Activated effector memory CD4-positive, alpha-beta T cell treated with anti-CD3 and anti-CD28 coated beads, Interleukin-2, amount 50 U/mL, for 16 hours (primary cell): ENCODE measurements at regions not wholly inside any gene's neighbourhood (a gene's known extent, or its start where the extent isn't known, plus 50 kb on each side); places are given as distances from the start of the nearest gene placed in this dataset.

ENCODE experiments used
- DNase-seq: peaks from one replicate; pipeline ENCODE4 v3.0.0-alpha.2; 2020

DNA sequence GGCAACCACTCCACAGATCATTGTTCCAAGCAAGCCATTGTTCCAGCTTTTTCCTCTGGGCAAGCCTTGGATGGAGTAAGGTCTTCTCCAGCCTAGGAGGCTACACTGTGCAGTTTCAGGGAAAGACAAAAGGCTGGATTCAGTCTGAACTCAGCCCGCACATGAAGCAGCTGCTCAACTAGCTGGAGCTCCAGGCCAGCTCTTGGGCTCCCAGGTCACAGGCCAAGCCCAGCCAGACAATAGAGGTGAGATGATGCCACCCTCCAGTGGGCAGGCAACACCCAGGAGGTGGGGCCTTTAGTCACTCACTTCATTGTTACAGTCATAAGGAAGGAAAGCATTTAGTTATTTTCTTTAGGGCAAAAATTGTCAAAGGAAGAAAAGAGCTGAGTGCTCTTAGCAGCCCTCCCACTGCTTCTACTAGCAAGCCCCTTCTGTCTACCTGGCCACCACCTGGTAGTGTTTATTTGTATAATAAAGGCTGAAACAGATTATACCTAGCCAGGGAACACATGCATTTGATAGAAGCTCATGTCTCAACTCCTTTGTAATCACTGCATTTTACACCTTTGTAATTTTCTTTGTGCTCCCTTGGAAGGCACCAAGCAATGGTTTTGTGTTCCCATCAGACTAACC is 253.4 kb downstream of the WDR11 start:
- DNase-seq = no peak

DNA sequence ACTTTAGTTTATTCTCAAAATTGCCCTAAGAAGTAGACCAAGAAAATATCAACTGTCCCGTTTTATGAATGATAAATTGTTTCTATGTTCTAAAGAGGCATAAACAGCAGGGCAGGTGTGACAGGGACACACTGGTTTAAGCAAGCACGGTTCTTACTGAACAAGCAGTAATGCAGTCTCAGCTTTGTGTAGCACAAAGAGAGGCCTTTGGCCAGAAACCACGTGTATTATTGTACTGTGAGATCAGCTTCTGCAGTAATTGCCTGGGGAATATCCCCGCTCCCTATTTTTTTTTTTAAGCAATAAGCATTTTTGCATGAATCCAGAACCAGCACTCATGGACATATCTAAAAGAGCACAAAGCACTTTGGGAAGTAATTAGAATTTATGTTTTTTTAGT is 255.4 kb downstream of the WDR11 start:
- DNase-seq = no peak

DNA sequence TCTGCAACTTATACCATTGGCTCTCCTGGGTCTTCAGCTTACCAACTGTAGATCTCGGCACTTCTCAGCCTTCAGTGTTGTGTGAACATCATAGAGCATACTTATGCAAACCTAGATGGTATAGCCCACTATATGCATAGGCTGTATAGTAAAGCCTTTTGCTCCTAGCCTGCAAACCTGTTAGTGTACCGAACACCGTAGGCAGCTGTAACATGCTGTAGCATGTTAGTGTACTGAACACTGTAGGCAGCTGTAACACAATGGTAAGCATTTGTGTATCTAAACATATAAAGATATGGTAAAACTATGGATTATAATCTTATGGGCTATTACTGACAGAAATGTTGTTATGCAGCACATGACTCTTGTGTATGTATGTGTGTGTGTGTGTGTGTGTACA is 256.9 kb downstream of the WDR11 start:
- DNase-seq = no peak

DNA sequence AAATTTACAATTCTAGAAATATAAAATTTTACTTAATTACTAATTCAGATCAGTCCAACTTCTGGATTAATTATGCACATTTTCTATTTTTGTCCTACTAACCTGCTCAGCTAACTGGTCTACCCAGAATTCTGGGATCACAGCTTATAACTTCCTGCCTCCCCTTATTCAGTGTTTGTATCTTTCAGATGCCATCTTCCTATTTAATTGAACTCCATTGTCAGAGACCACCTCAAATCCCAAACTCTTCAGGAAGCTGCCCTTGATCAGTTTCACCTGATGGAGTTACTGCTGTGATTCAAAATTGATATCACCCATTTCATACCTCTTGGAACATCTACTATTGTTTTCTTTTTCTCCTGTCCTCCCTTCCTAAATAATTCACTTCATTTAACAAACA is 259.2 kb downstream of the WDR11 start:
- DNase-seq = no peak

DNA sequence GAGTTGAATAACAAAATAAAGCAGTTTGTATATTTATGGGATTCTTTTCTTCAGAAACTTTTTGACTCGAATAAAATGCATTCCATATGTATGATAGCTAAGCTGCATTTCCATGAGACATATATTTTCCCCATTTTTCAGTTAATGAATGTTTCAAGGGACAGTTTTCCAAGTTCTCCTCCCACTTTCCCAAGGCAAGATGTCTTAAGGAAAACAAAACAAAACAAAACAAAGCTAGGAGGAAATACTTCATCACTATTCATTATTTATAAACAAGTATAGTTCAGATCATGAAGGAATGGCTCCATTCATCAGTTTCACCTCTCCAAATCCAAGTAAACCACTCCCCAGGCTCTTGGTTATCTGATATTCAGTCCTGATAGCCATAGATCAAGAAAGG is 261.0 kb downstream of the WDR11 start:
- no peak for DNase-seq

DNA sequence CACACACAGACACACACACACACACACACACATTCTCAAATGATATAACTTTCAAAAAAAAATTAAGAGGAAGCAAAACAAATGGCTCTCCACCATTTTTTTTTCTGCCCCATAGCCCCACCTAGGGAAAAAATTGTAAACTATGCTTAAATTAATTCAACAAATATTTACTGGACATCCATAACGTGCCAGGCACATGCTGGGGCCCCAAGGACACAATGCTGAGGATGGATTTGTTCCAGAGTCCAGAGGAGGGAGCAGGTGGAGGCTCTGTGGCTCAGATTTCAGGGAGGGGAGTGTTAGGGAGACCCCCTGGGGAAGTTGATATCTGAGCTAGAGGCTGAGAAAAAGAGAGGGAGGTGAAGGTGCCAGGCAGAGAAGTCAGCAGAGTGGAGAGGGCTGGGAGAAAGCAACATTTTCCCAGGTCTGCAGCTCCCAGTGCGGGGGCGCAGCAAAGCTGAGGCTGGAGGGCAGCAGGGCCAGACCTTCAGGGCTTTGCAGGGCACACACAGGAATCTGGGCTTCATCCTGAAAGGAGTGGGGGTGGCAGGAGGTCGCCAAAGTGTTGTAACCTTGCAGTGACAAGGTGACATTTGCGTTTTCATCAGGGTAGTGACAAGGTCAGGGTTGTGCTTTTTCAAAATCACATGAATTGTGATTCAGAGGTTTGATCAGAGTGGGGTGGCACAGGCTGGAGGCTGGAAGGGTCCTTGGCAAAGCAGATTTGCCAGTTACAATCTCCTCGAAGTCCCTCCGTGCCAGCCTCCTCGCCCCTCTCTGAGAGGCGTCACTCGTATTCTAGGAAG is 261.6 kb downstream of the WDR11 start:
- no peak for DNase-seq

DNA sequence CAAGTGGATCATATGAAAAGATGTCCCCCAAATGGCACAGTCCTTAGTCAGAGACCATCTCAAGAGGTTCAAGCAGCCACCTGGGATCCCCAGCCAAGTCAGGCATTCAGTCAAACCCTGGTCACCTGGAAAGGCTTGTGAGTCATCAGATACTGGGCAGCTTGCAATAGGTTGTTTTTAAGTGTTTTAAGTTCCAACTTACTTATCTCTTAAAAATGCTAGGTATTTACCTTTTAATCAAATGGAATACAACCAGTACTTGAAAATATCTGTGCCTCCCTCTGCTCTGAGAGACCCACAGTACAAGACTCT is 262.2 kb downstream of the WDR11 start:
- DNase-seq = no peak

DNA sequence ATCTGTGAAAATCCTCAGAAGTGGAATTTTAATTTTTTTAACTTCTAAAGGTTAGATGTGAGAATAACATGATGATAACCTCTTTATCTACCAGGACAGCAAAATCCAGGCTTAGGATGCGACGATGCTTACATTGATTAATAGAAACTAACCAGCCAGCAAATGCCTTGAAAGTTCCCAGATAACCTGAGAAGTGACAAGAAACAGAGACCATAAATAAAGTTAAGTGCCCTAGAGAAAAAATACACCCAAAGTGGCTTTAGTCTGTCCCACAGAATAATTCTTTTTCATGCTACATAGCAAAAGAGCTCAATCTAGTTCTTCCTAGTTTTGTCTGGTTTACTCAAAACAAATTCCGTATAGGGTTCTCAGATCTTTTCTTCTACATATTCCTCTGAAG is 262.7 kb downstream of the WDR11 start:
- DNase-seq = no peak

DNA sequence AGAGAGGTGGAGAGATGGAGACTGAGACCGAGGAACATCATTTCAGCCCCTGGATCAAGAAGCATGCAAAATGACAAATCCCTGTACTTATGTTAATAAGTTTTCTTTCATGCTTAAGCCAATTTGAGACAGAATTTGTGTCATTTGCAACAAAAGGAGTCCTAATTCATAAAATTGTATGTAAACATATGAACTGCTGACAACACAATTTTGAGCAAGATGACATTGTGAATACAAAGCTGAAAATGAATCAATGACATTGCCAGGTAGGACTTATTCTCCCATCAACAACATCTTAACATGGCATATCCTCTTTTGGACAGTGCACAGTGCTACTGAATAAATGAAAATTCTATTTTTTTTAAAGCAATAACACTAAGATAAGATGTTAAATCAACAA is 264.0 kb downstream of the WDR11 start:
- no peak for DNase-seq

DNA sequence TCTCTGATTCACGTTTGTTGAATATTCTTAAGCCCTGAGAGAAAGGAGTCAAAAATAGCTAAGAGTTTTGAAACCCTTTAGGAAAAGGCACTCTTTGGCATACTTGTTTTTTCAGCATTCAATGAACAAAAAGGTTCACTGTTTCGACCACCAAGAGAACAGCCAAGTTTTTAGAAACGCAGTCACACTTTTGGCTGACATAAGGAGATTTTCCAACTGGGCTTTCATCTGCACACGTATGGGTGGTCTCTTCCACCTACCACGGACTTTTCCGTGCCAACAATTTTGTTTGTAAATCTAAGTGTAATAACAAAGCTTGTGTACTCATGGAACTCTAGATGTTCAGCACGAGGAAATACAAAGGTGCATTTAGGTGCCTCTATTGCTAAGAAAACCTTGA is 270.3 kb downstream of the WDR11 start:
- DNase-seq = no peak

DNA sequence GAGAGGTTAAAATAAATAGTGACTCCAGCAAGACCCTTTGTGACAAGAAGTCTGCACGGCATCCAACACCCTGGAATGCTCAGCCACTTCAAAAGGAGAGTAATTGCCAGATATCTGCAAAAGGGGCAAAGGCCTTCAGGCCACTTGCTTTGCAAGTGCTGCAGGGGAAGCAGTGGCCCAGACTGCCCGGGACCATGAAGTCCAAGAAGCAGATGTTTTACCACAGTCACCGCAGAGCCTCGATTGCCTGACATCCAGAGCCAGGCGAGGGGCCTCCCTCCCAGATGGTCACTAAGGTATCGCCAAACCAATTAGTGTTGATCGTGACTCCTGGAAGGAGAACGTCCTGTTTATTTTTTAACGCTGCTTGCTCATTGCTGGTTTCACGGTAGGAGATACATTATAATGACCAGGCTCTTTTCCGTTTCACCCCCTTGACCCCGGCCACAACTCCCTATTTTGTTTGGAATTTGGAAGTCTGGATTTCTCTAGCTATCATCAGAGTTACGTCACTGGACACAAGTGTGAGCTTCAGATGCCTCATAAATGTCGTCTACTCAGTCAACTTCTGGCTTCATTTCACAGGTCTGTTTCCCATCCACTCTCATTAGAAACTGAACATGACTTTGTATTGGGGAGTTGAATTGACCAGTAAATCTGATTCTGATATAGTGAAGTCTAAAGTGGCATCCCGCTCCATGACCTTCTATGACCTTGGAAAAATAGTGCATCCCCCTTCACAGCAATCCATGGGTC is 276.2 kb downstream of the WDR11 start:
- DNase-seq = no peak

DNA sequence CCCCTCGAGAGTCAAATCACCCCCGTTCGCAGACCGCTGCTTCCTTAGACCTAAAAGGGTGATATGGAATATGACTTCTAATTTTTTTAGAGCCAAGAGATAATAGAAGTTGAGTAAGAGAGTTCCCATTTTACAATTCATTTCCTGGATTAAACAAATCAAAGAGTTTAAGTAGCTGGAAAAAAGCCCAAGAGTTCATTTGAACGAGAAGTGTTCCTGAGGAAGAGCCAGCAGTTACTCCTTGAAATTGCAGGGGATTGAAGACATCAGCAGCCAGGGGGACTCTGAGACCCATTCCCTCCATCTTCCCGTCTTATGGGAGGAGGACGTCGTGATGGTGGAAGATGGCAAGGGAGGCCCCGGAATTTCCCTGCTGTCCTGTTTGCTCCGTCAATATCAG is 277.0 kb downstream of the WDR11 start:
- DNase-seq = no peak

DNA sequence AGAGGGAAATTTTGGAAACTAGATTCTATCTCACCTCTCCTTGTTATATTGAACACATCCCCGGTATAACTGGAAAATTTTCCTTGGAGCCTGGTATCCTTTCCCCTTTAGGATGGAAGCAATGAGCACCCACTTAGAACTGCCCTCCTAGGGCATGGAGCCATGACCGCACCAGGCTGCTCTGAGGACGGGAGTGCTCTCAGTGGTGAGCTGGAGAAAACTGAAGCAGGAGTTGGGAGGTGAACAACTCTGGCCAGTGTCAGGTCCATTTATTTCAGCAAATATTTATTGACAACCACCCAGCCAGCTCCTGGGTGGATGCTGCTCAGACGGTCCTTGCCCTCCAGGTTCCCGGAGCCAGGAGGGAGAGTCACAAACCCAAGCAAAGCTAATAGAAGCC is 278.1 kb downstream of the WDR11 start:
- no peak for DNase-seq

DNA sequence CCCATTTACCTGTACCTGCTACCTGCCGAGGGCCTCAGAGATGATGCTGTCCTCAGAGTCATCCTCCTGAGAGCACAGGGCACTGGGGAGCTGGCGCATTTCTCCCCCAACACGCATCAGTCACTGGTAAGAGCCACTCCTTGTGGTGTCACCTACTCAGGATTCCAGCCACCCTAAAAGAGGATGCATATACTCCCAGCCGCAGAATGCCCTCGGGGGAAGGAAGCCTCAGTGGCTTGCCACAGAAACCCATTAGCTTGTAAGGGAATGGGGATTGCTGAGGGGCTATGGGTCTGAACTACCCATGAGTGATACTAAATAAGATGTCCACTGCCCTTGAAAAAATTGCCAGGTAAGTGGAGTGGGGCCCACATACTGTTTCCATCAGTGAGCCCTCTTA is 279.2 kb downstream of the WDR11 start:
- no peak for DNase-seq

DNA sequence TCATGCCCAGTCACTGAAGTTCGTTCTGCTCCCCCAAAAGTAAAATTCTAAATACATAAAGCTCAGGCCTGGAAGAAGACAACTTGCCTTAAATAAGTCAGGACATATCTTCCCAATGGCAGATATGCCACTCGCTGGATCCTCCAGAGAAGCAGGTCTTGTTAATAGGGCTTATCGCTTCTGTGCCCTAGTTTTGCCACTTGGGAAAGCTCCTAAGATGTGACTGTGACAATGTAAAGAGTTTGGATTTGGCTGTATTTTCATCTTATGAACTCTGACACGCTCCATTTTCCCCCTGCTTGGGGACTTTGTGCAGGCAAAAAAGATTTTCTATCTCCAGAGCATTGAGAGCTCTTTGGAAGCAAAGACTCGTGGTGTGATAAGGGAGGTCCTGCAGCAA is 279.9 kb downstream of the WDR11 start:
- DNase-seq = no peak

DNA sequence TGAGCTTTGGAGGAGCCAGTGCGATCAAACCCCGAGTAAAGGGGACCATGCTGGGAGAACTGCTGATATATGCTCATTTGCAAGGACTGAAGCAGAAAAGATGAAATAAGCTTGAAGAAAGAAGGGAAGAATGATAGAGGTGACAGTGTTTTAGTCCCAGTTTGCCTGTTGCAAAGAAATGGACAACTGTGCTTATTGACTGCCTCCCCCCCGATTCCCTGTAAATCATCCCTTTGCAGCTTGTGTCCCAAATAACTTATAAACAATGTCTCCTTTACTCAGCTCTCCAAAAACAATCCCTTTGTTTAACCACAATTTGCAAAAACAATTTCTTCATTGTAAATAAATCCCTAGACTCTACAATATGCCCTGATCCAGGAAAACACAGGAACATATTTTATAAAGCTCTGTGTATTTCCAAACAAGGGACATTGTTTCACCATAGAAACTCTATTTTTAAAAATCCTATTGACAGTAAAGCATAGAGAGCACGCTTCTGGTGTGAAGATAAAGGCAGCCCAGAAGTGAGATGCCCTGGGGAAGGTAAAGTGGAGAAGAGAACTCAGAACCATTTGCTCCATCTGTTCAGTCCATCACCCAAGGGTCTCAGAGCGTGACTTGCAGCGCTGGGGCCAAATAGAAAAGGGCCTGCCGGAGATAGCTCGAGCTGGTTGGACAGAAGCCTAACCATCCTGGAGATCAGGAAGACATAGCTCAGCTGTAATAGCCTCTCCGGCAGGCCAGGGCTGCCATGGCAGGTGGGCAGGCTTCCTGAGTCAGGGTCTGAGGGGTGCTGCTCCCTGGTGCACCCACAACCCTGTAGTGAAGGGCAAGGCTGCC is 280.5 kb downstream of the WDR11 start:
- no peak for DNase-seq

DNA sequence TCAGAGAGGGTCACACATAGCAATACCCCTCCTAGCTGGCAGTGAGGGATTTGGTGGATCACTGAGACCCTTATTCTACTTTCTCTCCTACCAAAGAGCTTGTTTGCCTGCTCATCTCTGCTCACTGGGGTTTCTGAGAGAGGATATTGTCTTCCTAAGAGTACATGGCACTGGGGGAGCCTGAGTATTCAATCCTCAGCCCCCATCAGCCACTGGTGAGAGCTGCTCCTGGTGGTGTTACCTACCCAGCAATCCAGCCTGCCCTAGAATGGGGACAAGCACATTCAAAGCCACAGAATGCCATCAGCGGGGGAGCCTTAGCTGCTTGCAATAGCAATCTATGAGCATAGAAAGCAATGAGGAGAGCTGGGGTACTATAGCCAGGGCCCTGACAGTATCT is 281.1 kb downstream of the WDR11 start:
- DNase-seq = no peak

DNA sequence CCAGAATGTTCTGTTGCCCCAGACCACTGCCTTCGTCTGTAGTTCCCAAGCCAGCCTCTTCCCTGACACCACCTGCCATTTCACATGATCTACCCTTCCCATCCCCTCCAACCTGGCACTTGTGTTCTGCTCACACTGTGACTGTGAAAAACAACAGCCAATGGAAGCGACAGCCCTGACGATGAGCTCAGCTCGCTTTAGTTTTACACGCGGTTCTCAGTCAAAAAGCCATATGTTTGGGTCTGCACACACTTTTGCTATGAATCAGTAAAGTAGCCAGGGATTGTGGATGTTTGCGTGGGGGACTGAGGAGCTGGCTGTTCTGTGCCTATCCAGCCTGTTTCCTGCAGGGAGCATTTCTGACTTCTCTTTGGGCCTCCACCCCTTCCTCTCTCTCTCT is 282.7 kb downstream of the WDR11 start:
- no peak for DNase-seq

DNA sequence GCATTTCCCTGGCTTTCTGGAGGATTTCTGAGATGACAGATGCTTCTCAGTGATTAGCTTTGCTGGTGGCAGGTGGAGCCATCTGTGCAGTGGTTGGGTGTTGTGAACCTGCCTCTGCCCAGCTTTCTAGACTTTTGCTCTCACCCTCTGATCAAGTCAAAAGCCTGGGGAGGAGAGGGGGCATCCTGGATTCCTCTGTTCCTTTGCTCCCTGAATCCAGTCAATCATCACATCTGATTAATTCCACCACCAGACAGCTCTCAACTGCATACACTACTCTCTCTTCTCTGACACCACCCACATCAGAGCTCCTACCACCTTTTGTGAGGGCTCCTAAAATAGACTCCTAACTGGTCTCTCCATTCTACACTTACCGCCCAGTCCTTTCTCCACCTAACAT is 283.5 kb downstream of the WDR11 start:
- DNase-seq = no peak

DNA sequence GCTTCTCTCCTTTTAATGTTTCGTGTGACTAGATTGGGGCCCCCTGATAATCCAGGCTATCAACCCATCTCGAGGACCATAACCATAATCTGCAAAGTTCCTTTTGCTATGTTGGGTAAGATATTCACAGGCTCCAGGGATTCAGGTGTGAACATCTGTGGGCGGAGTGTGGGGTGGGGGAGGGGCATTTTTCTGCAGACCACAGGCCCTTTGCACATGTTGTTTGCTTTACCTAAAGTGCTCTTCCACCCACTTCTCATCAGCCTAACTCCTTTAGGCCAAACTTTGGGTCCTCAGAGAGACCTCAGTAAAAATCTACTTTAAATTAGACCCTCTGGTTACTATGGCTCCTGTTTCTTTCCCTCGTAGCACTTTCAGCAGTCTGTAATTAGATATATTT is 284.4 kb downstream of the WDR11 start:
- DNase-seq = no peak

DNA sequence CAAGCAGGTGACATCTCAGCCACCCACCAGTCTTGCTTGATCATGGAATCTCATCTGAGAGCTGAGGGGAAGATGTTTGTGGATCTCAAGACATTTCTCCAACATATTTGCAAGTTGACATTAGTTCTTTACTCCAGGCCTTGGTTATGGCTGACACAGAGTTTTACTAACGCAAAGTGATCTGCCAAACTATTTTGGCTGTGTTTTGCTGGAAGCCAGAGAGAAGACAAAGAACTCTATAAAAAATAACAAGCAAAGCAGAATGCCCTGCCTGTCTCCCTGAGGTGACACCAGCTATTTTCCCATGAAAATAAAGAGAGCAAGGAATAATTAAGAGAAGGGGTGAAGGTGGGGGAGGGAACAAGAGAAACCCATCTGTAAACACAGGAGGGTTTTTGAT is 286.4 kb downstream of the WDR11 start:
- DNase-seq = no peak

DNA sequence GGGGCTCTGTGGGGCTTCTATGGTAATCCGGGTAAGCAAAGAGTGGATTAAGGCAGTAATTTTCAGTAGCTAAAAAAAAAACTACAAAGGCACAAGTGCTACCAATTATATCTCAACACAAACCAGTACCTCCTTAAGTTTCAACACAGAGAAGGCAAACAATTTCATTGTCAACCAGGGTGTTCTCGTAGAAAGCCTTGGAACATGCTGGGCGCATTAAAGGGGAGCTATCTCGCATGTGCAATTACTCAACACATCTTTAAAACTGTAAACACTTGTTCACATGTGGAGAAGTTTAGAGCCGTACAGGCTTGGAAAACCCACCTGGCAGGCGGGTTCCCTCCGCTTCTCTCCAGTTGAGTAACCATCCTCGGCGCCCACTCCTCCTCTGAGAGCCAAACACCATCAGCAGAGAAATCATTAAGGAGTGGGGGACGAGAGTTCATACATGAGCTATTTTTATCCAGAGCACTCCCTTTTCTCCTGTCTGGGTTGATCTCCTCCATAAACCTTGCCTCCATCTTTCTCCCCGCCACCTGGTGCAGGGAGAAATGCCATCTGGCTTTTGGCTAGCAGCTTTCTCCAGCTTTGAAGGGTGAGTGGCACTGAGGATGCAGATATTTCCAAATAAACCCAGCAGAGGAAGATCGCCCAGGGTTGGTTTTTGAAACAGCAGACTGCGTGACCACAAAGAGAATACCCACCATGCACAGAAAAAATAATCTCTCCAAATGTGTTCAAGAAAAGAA is 287.1 kb downstream of the WDR11 start:
- no peak for DNase-seq

DNA sequence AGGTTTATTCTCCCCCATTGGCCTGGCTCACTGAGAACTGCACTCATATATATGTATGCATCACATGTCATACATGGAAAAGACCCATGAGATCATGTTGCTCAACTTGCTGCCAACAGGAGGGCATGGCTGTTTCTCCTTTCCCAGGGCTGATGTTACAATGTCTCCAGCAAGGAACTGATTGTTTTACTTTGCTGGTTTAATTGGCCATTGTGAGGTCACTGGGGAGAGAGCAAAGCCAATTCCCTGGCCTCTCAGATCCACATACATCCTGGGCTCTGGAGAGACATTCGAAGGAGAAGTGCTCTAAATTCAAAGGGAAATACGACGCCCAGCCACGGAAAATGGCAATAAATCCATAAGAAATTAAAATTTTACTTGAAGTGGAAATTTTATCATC is 287.8 kb downstream of the WDR11 start:
- DNase-seq = no peak
